ENCODE measurements at regions not wholly inside any gene's neighbourhood (a gene's known extent, or its start where the extent isn't known, plus 50 kb on each side); places are given as distances from the start of the nearest gene placed in this dataset.

GRCh38 chr2:5484868-5485267 lies 207.3 kb upstream of the SOX11 start:
- DNase-seq (ENCODE audit: low read depth): no peak

- no peak for DNase-seq (ENCODE audit: low read depth)
Measured at GRCh38 chr2:5491523-5491922, 200.7 kb upstream of the SOX11 start.

- DNase-seq (ENCODE audit: low read depth): no peak
Measured at GRCh38 chr2:5493256-5493655, 198.9 kb upstream of the SOX11 start.

- DNase-seq (ENCODE audit: low read depth): no peak
Measured at GRCh38 chr2:5494212-5494611, 198.0 kb upstream of the SOX11 start.

- no peak for DNase-seq (ENCODE audit: low read depth)
Measured at GRCh38 chr2:5495586-5495985, 196.6 kb upstream of the SOX11 start.

GRCh38 chr2:5497874-5498273 lies 194.3 kb upstream of the SOX11 start:
- DNase-seq (ENCODE audit: low read depth): no peak

- DNase-seq (ENCODE audit: low read depth): no peak
Measured at GRCh38 chr2:5501807-5502206, 190.4 kb upstream of the SOX11 start.

GRCh38 chr2:5502385-5502784 lies 189.8 kb upstream of the SOX11 start:
- no peak for DNase-seq (ENCODE audit: low read depth)

- no peak for DNase-seq (ENCODE audit: low read depth)
Measured at GRCh38 chr2:5504756-5505155, 187.4 kb upstream of the SOX11 start.

GRCh38 chr2:5507367-5507766 lies 184.8 kb upstream of the SOX11 start:
- DNase-seq (ENCODE audit: low read depth): no peak

- DNase-seq (ENCODE audit: low read depth): no peak
Measured at GRCh38 chr2:5509362-5509761, 182.8 kb upstream of the SOX11 start.

- no peak for DNase-seq (ENCODE audit: low read depth)
Measured at GRCh38 chr2:5510082-5510481, 182.1 kb upstream of the SOX11 start.

- no peak for DNase-seq (ENCODE audit: low read depth)
Measured at GRCh38 chr2:5515693-5516092, 176.5 kb upstream of the SOX11 start.

GRCh38 chr2:5519286-5519685 lies 172.9 kb upstream of the SOX11 start:
- no peak for DNase-seq (ENCODE audit: low read depth)

GRCh38 chr2:5520463-5520972 lies 171.7 kb upstream of the SOX11 start:
- DNase-seq (ENCODE audit: low read depth): peak; percentile 22

- DNase-seq (ENCODE audit: low read depth): no peak
Measured at GRCh38 chr2:5521461-5521860, 170.7 kb upstream of the SOX11 start.

- DNase-seq (ENCODE audit: low read depth): no peak
Measured at GRCh38 chr2:5524551-5524950, 167.6 kb upstream of the SOX11 start.

GRCh38 chr2:5528706-5529105 lies 163.5 kb upstream of the SOX11 start:
- DNase-seq (ENCODE audit: low read depth): no peak

- no peak for DNase-seq (ENCODE audit: low read depth)
Measured at GRCh38 chr2:5530011-5530696, 162.0 kb upstream of the SOX11 start.

- DNase-seq (ENCODE audit: low read depth): no peak
Measured at GRCh38 chr2:5535301-5535700, 156.9 kb upstream of the SOX11 start.

- DNase-seq (ENCODE audit: low read depth): no peak
Measured at GRCh38 chr2:5537180-5537688, 154.9 kb upstream of the SOX11 start.

GRCh38 chr2:5538313-5538712 lies 153.9 kb upstream of the SOX11 start:
- DNase-seq (ENCODE audit: low read depth): no peak

GRCh38 chr2:5538772-5539171 lies 153.4 kb upstream of the SOX11 start:
- DNase-seq (ENCODE audit: low read depth): no peak
